ENCODE measurements at regions not wholly inside any gene's neighbourhood (a gene's known extent, or its start where the extent isn't known, plus 50 kb on each side); places are given as distances from the start of the nearest gene placed in this dataset.

DNA sequence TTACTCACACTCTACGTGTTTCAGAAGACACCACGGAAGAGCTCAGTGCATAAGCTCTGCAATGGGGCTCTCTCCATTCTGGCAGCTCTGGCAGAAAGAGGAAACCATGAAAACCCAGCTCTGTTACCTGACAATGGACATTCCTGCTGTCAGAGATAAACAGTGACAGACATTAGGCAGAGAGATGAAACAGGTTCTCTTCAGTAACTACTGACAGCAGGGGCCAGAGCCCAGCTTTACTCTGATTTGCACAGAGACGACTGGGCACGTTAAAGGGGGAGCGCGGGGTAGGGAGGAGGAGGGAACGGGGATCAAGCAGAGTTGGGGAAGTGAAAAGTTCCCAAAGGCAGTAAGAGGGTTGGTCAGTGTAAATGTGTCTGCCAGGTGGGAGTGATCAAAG, 206.1 kb downstream of the RAMP3 start:
- TF ChIP-seq, protein P1, sequence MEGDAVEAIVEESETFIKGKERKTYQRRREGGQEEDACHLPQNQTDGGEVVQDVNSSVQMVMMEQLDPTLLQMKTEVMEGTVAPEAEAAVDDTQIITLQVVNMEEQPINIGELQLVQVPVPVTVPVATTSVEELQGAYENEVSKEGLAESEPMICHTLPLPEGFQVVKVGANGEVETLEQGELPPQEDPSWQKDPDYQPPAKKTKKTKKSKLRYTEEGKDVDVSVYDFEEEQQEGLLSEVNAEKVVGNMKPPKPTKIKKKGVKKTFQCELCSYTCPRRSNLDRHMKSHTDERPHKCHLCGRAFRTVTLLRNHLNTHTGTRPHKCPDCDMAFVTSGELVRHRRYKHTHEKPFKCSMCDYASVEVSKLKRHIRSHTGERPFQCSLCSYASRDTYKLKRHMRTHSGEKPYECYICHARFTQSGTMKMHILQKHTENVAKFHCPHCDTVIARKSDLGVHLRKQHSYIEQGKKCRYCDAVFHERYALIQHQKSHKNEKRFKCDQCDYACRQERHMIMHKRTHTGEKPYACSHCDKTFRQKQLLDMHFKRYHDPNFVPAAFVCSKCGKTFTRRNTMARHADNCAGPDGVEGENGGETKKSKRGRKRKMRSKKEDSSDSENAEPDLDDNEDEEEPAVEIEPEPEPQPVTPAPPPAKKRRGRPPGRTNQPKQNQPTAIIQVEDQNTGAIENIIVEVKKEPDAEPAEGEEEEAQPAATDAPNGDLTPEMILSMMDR (IDR thresholded peaks at IDR 0.05) = no peak
- TF ChIP-seq ZNF302 (CRISPR knock-in tag; IDR thresholded peaks at IDR 0.05) (no peak), KDM5A (IDR thresholded peaks at IDR 0.05) (no peak), POLR2A (IDR thresholded peaks at IDR 0.05; ENCODE audit: low read length) (no peak)
